ENCODE measurements at regions not wholly inside any gene's neighbourhood (a gene's known extent, or its start where the extent isn't known, plus 50 kb on each side); places are given as distances from the start of the nearest gene placed in this dataset.

DNA sequence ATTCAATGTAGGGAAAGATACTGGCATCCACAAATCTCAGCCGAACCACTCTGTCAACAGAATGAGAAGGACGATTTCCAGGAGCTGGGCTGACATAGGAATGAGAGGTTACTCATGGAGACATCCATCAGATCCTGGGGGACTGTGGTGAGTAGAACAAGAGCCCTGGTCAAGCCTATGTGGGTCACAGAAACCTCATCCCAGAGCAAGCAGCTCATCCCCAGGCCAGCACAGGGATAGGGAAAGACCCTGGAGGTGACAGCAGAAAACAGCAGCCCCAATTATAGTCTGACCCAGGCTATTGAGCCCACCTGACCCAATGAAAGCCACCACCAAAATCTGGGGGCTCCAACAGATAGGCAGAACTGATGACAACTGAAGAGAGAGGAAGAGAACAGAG lies 128.0 kb upstream of the SERPIND1 start:
- 72 to 74% methylated on average over 2 of the region's 2 CpGs for WGBS, 2 donors
- intact Hi-C loops (cut with DNase I): no loop called here
- Histone ChIP-seq H3K4me1 (ENCODE audit: control insufficient read depth in 1 of 2, insufficient read depth in 2 of 2, low read length in 2 of 2) (no peaks in the 10 kb centered on the region), H3K27ac (ENCODE audit: low read depth in 1 of 2, low read length in 2 of 2) (no peak overlapping the region), H3K9me3 (ENCODE audit: control insufficient read depth, low read length) (no peaks in the 10 kb centered on the region), H3K27me3 (ENCODE audit: control insufficient read depth in 1 of 2, insufficient read depth in 2 of 2, low read length in 1 of 2) (no peaks in the 10 kb centered on the region), H3K4me3 (ENCODE audit: low read length in 2 of 2) (no peak overlapping the region), H3K36me3 (ENCODE audit: control insufficient read depth in 1 of 2, insufficient read depth in 2 of 2, low read length in 1 of 2) (no peaks in the 10 kb centered on the region)
- ATAC-seq (ENCODE audit: low FRiP score): no peak
- peak in 1 of 2 donors; percentile 39 for DNase-seq

GRCh38 chr22:20646415-20646814 lies 127.5 kb upstream of the SERPIND1 start:
- intact Hi-C loops (cut with DNase I): no loop called here
- Histone ChIP-seq H3K27ac (ENCODE audit: low read depth in 1 of 2, low read length in 2 of 2) (no peak overlapping the region), H3K36me3 (ENCODE audit: control insufficient read depth in 1 of 2, insufficient read depth in 2 of 2, low read length in 1 of 2) (no peaks in the 10 kb centered on the region), H3K4me1 (ENCODE audit: control insufficient read depth in 1 of 2, insufficient read depth in 2 of 2, low read length in 2 of 2) (no peaks in the 10 kb centered on the region), H3K4me3 (ENCODE audit: low read length in 2 of 2) (no peak overlapping the region), H3K27me3 (ENCODE audit: control insufficient read depth in 1 of 2, insufficient read depth in 2 of 2, low read length in 1 of 2) (no peaks in the 10 kb centered on the region), H3K9me3 (ENCODE audit: control insufficient read depth, low read length) (no peaks in the 10 kb centered on the region)
- no peak for DNase-seq
- 90 to 91% methylated on average over 4 of the region's 4 CpGs for WGBS, 2 donors
- no peak for ATAC-seq (ENCODE audit: low FRiP score)

DNA sequence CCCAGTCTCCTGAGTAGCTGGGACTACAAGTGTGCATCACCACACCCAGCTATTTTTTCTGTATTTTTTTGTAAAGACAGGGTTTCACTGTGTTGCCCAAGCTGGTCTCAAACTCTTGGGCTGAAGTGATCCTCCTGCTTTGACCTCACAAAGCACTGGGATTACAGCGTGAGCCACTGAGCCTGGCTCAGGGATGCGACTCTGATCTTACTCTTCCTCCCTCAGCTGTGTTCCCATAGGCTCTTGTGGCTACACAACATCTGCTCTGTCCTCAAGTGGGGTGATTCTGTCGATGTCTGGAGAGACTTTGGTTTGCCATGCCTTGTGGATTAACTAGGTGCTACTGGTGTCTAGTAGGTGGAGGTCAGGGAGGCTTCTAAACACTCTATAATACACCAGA lies 127.0 kb upstream of the SERPIND1 start:
- WGBS, 2 donors: 83 to 86% methylated on average over 3 of the region's 3 CpGs

GRCh38 chr22:20647586-20648305 lies 126.2 kb upstream of the SERPIND1 start:
- Histone ChIP-seq H3K36me3 (ENCODE audit: control insufficient read depth in 1 of 2, insufficient read depth in 2 of 2, low read length in 1 of 2) (no peaks in the 10 kb centered on the region), H3K9me3 (ENCODE audit: control insufficient read depth, low read length) (no peaks in the 10 kb centered on the region), H3K4me3 (ENCODE audit: low read length in 2 of 2) (no peak overlapping the region), H3K27me3 (ENCODE audit: control insufficient read depth in 1 of 2, insufficient read depth in 2 of 2, low read length in 1 of 2) (no peaks in the 10 kb centered on the region), H3K27ac (ENCODE audit: low read depth in 1 of 2, low read length in 2 of 2) (no peak overlapping the region), H3K4me1 (ENCODE audit: control insufficient read depth in 1 of 2, insufficient read depth in 2 of 2, low read length in 2 of 2) (no peaks in the 10 kb centered on the region)
- DNase-seq: no peak
- WGBS, 2 donors: 80 to 86% methylated on average over 4 of the region's 4 CpGs
- intact Hi-C loops (cut with DNase I): no loop called here
- no peak for ATAC-seq (ENCODE audit: low FRiP score)

More for the DNA sequence above, 127.0 kb upstream of the SERPIND1 start:
- Histone ChIP-seq H3K27me3 (ENCODE audit: control insufficient read depth in 1 of 2, insufficient read depth in 2 of 2, low read length in 1 of 2) (no peaks in the 10 kb centered on the region), H3K9me3 (ENCODE audit: control insufficient read depth, low read length) (no peaks in the 10 kb centered on the region), H3K36me3 (ENCODE audit: control insufficient read depth in 1 of 2, insufficient read depth in 2 of 2, low read length in 1 of 2) (no peaks in the 10 kb centered on the region), H3K4me3 (ENCODE audit: low read length in 2 of 2) (no peak overlapping the region), H3K4me1 (ENCODE audit: control insufficient read depth in 1 of 2, insufficient read depth in 2 of 2, low read length in 2 of 2) (no peaks in the 10 kb centered on the region), H3K27ac (ENCODE audit: low read depth in 1 of 2, low read length in 2 of 2) (no peak overlapping the region)
- DNase-seq: peak in 1 of 2 donors; percentile 5
- intact Hi-C loops (cut with DNase I): no loop called here
- no peak for ATAC-seq (ENCODE audit: low FRiP score)

- DNase-seq (no peak), ATAC-seq (ENCODE audit: low FRiP score) (no peak)
- intact Hi-C loops (cut with DNase I): no loop called here
- H3K9me3 ChIP-seq (ENCODE audit: control insufficient read depth, low read length): no peaks in the 10 kb centered on the region
- H3K4me1 ChIP-seq (ENCODE audit: control insufficient read depth in 1 of 2, insufficient read depth in 2 of 2, low read length in 2 of 2): no peaks in the 10 kb centered on the region
- no peak overlapping the region for H3K27ac ChIP-seq (ENCODE audit: low read depth in 1 of 2, low read length in 2 of 2)
- no peaks in the 10 kb centered on the region for H3K27me3 ChIP-seq (ENCODE audit: control insufficient read depth in 1 of 2, insufficient read depth in 2 of 2, low read length in 1 of 2)
- 86 to 94% methylated on average over 2 of the region's 2 CpGs for WGBS, 2 donors
- H3K4me3 ChIP-seq (ENCODE audit: low read length in 2 of 2): no peak overlapping the region
- no peaks in the 10 kb centered on the region for H3K36me3 ChIP-seq (ENCODE audit: control insufficient read depth in 1 of 2, insufficient read depth in 2 of 2, low read length in 1 of 2)
These were observed 125.5 kb upstream of the SERPIND1 start for GRCh38 chr22:20648306-20648903.

DNA sequence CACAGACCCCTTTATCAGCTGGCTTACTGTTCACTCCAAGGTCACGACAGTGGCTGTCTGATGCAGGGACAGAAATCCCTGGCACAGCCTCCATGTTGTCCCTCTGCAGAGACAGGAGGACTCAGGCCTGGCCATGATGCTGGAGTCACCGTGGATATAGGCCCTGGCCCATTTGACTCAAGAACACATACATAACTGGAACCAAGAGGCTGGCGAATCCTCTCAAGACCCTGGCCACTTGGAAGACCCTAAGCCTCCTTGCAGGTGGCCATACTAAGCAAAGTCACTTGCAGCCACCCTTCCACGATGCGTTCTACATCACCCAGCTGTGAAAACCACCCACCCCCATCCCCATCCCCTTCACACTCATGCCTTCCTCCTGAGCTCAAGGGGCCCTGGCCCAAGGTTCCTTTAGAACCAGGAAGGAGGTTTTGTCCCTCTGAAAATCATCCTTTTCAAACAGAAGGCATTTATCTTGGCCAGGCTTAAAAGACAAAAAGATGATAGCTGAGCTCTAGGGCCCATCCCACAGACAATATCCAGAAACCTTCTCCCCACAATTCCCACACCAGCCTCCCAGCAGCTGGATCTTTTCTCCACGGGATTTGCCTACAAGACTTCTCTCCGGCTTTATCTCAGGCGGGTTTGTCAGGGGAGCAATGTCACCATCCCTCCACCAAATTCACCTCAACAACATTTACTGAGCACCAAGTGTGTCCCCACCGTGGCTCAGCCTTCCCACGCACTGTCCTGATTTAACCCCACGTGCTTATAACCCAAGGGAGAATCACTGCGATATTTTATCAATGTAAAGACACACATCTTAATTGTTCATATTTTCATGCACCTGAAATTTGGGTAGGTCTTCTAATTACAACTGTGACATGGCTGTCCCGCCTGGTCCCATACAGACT lies 123.4 kb upstream of the SERPIND1 start:
- intact Hi-C loops (cut with DNase I): no loop called here
- H3K4me3 ChIP-seq (ENCODE audit: low read length in 2 of 2): no peak overlapping the region
- DNase-seq (no peak), ATAC-seq (ENCODE audit: low FRiP score) (no peak)
- no peaks in the 10 kb centered on the region for H3K36me3 ChIP-seq (ENCODE audit: control insufficient read depth in 1 of 2, insufficient read depth in 2 of 2, low read length in 1 of 2)
- no peaks in the 10 kb centered on the region for H3K27me3 ChIP-seq (ENCODE audit: control insufficient read depth in 1 of 2, insufficient read depth in 2 of 2, low read length in 1 of 2)
- WGBS, 2 donors: 85 to 86% methylated on average over 13 of the region's 13 CpGs
- H3K27ac ChIP-seq (ENCODE audit: low read depth in 1 of 2, low read length in 2 of 2): no peak overlapping the region
- H3K9me3 ChIP-seq (ENCODE audit: control insufficient read depth, low read length): no peaks in the 10 kb centered on the region
- H3K4me1 ChIP-seq (ENCODE audit: control insufficient read depth in 1 of 2, insufficient read depth in 2 of 2, low read length in 2 of 2): no peaks in the 10 kb centered on the region

GRCh38 chr22:20651286-20651685 lies 122.6 kb upstream of the SERPIND1 start:
- Histone ChIP-seq H3K9me3 (ENCODE audit: control insufficient read depth, low read length) (no peaks in the 10 kb centered on the region), H3K27ac (ENCODE audit: low read depth in 1 of 2, low read length in 2 of 2) (no peak overlapping the region), H3K4me1 (ENCODE audit: control insufficient read depth in 1 of 2, insufficient read depth in 2 of 2, low read length in 2 of 2) (no peaks in the 10 kb centered on the region), H3K4me3 (ENCODE audit: low read length in 2 of 2) (no peak overlapping the region), H3K27me3 (ENCODE audit: control insufficient read depth in 1 of 2, insufficient read depth in 2 of 2, low read length in 1 of 2) (no peaks in the 10 kb centered on the region), H3K36me3 (ENCODE audit: control insufficient read depth in 1 of 2, insufficient read depth in 2 of 2, low read length in 1 of 2) (no peaks in the 10 kb centered on the region)
- ATAC-seq (ENCODE audit: low FRiP score): no peak
- 88 to 97% methylated on average over 2 of the region's 2 CpGs for WGBS, 2 donors
- no peak for DNase-seq
- intact Hi-C loops (cut with DNase I): no loop called here

DNA sequence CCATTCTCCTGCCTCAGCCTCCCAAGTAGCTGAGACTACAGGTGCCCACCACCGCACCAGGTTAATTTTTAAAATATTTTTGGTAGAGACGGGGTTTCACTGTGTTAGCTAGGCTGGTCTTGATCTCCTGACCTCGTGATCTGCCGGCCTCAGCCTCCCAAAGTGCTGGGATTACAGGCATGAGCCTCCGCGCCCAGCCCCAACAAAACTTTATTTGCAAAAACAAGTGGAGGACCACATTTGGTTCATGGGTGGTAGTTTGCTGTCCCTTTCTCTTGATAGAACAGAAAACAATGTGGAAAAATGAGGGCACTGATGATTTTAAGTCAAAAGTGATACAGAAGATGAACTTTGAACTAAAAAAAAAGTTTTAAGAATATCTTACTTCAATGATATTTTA lies 121.8 kb upstream of the SERPIND1 start:
- WGBS, 2 donors: 91 to 93% methylated on average over 6 of the region's 6 CpGs
- H3K36me3 ChIP-seq (ENCODE audit: control insufficient read depth in 1 of 2, insufficient read depth in 2 of 2, low read length in 1 of 2): no peaks in the 10 kb centered on the region
- H3K4me3 ChIP-seq (ENCODE audit: low read length in 2 of 2): no peak overlapping the region
- H3K9me3 ChIP-seq (ENCODE audit: control insufficient read depth, low read length): no peaks in the 10 kb centered on the region
- ATAC-seq (ENCODE audit: low FRiP score) (no peak), DNase-seq (no peak)
- no peaks in the 10 kb centered on the region for H3K4me1 ChIP-seq (ENCODE audit: control insufficient read depth in 1 of 2, insufficient read depth in 2 of 2, low read length in 2 of 2)
- H3K27me3 ChIP-seq (ENCODE audit: control insufficient read depth in 1 of 2, insufficient read depth in 2 of 2, low read length in 1 of 2): no peaks in the 10 kb centered on the region
- intact Hi-C loops (cut with DNase I): no loop called here
- no peak overlapping the region for H3K27ac ChIP-seq (ENCODE audit: low read depth in 1 of 2, low read length in 2 of 2)

All from aorta (tissue), 5 donors.